HEK293T (cell line): ENCODE measurements at regions not wholly inside any gene's neighbourhood (a gene's known extent, or its start where the extent isn't known, plus 50 kb on each side); places are given as distances from the start of the nearest gene placed in this dataset.

ENCODE experiments used
- ARNT ChIP-seq: fragments of 450-650 bp; IDR thresholded peaks from 2 replicates; pipeline ENCODE4 v1.6.1; 2017; ENCODE audit warnings: mild to moderate bottlenecking
- BHLHE40 ChIP-seq: fragments of 450-650 bp; IDR thresholded peaks from 2 replicates; pipeline ENCODE4 v1.6.1; 2016; ENCODE audit warnings: mild to moderate bottlenecking, moderate library complexity, borderline replicate concordance
- ELF4 ChIP-seq: fragments of 450-650 bp; IDR thresholded peaks from 2 replicates; pipeline ENCODE4 v1.6.1; 2017; ENCODE audit warnings: antibody characterized with exemption
- FOXA1 ChIP-seq: fragments of 450-650 bp; IDR thresholded peaks from 2 replicates; pipeline ENCODE4 v1.6.1; 2016; ENCODE audit warnings: mild to moderate bottlenecking
- FOXK2 ChIP-seq: fragments of 450-650 bp; IDR thresholded peaks from 2 replicates; pipeline ENCODE4 v1.6.1; 2016; ENCODE audit warnings: mild to moderate bottlenecking
- FOXM1 ChIP-seq: fragments of 450-650 bp; IDR thresholded peaks from 2 replicates; pipeline ENCODE4 v1.6.1; 2017; ENCODE audit warnings: mild to moderate bottlenecking, borderline replicate concordance
- HDGF ChIP-seq: fragments of 450-650 bp; IDR thresholded peaks from 2 replicates; pipeline ENCODE4 v1.6.1; 2017; ENCODE audit warnings: antibody characterized with exemption, borderline replicate concordance
- L3MBTL2 ChIP-seq: fragments of 450-650 bp; conservative IDR thresholded peaks from 2 replicates; pipeline ENCODE4 v1.6.1; 2016; ENCODE audit warnings: mild to moderate bottlenecking
- NFRKB ChIP-seq: fragments of 450-650 bp; IDR thresholded peaks from 2 replicates; pipeline ENCODE4 v1.6.1; 2016; ENCODE audit warnings: mild to moderate bottlenecking, moderate library complexity
- PKNOX1 ChIP-seq: fragments of 450-650 bp; IDR thresholded peaks from 2 replicates; pipeline ENCODE4 v1.6.1; 2016
- SP1 ChIP-seq: fragments of 450-650 bp; IDR thresholded peaks from 2 replicates; pipeline ENCODE4 v1.6.1; 2017
- SUZ12 ChIP-seq: fragments of 450-650 bp; IDR thresholded peaks from 2 replicates; pipeline ENCODE4 v1.6.1; 2016; ENCODE audit warnings: mild to moderate bottlenecking
- TARDBP ChIP-seq: fragments of 450-650 bp; IDR thresholded peaks from 2 replicates; pipeline ENCODE4 v1.6.1; 2016

- TF ChIP-seq FOXA1 (no peak), FOXM1 (no peak), ARNT (no peak), HDGF (no peak), ELF4 (no peak), BHLHE40 (no peak), SP1 (no peak), TARDBP (no peak), SUZ12 (no peak), PKNOX1 (no peak), L3MBTL2 (no peak), FOXK2 (no peak), NFRKB (no peak)
Observed at GRCh38 chr5:89204756-89205155, 321.8 kb upstream of the MEF2C start.
